Tibial artery (tissue), 4 donors: ENCODE measurements at regions not wholly inside any gene's neighbourhood (a gene's known extent, or its start where the extent isn't known, plus 50 kb on each side); places are given as distances from the start of the nearest gene placed in this dataset.

Experiments used
- DNase-seq, 2 donors: peaks; one replicate each; pipeline ENCODE4 v3.0.0-alpha.2; 2019
- H3K27ac ChIP-seq, 2 donors: fragments of 200-600 bp; sonication (generic) in 1 of 2; 1 replicate in 1 of 2; 2 replicates in 1 of 2; pipeline ENCODE4 v1.5.1; 2018 to 2019; ENCODE audit warnings: mild to moderate bottlenecking in 1 of 2
- H3K27me3 ChIP-seq, 2 donors: fragments of 200-600 bp; sonication (generic) in 1 of 2; one replicate each; pipeline versions ENCODE4 v1.5.1 to v1.6.0; 2016 to 2019
- H3K36me3 ChIP-seq, 3 donors: fragments of 200-600 bp; sonication (generic) in 2 of 3; one replicate each; pipeline ENCODE4 v1.5.1; 2016 to 2019; ENCODE audit warnings: mild to moderate bottlenecking in 2 of 3
- H3K4me1 ChIP-seq, 4 donors: fragments of 200-600 bp; sonication (generic) in 2 of 4; 1 replicate in 3 of 4; 2 replicates in 1 of 4; pipeline ENCODE4 v1.5.1; 2016 to 2019
- H3K4me3 ChIP-seq, 2 donors: fragments of 200-600 bp; sonication (generic) in 1 of 2; 1 replicate in 1 of 2; 2 replicates in 1 of 2; pipeline ENCODE4 v1.5.1; 2018 to 2019; ENCODE audit warnings: mild to moderate bottlenecking in 2 of 2
- H3K9me3 ChIP-seq, 3 donors: fragments of 200-600 bp; sonication (generic) in 1 of 3; one replicate each; pipeline ENCODE4 v1.5.1; 2016 to 2019
- CTCF ChIP-seq, 2 experiments: fragments of 200-600 bp in 1 of 2; fragments of 450-650 bp in 1 of 2; IDR thresholded peaks; one replicate each; pipeline ENCODE4 v1.5.1; 2017 to 2019; ENCODE audit warnings: antibody characterized with exemption in 2 of 2, mild to moderate bottlenecking in 1 of 2, moderate library complexity in 1 of 2
- intact Hi-C: fragments of 100-400 bp; cut with DNase I; formaldehyde crosslinking; loops from one replicate; pipeline ENCODE4 v1.15.0; 2023; ENCODE audit warnings: low total_unique reads

DNA sequence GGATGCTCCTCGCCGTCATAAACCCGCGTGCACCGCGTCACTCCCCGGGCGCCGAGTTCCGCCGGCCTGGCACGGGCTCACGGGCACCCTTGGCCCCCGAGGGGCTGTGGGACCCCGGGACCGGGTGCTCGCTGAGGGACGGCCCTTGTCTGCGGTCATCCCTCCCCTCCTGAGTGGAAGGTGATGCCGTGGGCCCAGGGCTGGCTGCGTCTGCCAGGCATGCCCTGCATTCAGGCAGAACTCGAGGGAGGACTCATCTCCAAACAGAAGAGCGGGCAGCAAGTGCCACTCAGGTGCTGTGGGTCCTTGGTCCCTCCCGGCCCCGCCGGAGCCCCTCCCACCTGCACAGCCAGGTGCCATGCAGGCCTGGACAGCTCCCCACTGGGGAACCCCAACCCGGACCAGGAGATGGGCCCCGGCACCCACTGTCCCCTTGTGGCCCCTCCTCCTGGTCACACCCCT lies 61.3 kb downstream of the UNCX start:
- no peak for DNase-seq
- H3K27me3 ChIP-seq: peaks cover 0 to 80% of the 10 kb centered on the region in 2 donors
- H3K9me3 ChIP-seq: no peaks in the 10 kb centered on the region
- peaks cover 0 to 18% (median 13%) of the 10 kb centered on the region in 4 donors for H3K4me1 ChIP-seq
- no peaks in the 10 kb centered on the region for H3K36me3 ChIP-seq
- intact Hi-C loops: no loop called here
- no peak overlapping the region for H3K4me3 ChIP-seq
- H3K27ac ChIP-seq: no peak overlapping the region
- no peak for TF ChIP-seq CTCF (IDR thresholded peaks at IDR 0.05)

DNA sequence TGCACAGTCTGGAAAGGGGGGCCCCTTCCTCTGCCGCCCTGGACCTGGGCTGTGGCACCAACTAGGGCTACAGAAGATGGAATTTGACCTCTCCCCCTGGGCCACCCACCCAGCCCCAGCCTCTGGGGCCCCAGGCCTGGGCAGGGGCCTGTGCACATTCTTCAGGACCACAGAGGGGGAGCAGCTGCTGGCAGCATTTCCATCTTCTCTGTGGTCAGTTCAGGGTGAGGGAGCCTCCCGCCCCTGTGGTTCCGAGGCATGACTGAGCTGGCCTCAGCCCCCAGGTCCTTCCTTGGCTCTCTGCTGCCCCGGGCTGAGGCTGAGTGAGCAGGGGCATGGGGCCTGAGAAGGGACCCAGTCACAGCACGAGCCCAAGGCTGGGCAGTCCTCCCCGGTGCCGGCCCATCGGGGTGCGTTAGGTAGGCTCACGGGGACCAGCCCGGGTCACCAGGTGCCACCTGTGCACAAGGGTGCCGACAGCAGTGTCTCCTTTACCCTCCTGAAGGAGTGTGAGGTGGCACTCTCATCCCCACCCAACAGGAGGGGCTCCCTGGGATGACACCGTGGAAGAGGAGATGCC lies 63.2 kb downstream of the UNCX start:
- intact Hi-C loops: no loop called here
- no peak for TF ChIP-seq CTCF (IDR thresholded peaks at IDR 0.05)
- H3K27ac ChIP-seq: no peak overlapping the region
- no peak overlapping the region for H3K4me3 ChIP-seq
- H3K4me1 ChIP-seq: peaks cover 0 to 6% (median 3%) of the 10 kb centered on the region in 4 donors
- H3K27me3 ChIP-seq: peaks cover 0 to 91% of the 10 kb centered on the region in 2 donors
- DNase-seq: no peak
- no peaks in the 10 kb centered on the region for H3K36me3 ChIP-seq
- no peaks in the 10 kb centered on the region for H3K9me3 ChIP-seq

DNA sequence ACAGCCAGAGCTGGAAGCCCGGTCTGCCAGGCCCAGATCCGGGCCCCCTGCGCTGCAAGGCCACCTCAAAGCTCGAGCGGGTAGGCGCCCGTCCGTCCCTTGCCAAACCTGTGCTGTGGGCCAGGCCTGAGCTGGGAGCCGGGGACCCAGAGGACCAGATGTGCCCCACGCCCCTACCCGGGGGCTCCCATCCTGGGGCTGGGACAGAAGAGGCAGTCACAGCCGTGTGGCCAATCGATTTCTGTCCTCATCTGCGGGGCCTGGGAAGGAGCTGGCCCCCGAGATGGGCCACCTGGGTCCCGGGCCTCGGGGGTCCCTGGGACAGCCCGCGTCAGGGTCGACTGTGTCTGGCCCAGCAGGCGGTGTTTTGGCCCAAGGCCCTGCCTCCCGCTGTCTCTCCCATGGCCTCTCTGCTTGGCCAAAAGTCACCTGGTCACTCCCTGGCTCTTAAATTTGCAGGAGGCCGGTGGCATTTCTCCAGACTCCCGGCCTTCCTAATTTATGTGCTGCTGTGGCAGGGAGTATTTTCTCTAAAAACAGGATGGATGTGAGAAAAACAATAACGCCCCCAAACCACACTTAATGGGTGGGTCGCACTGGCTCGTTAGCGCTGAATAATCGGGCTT lies 63.8 kb downstream of the UNCX start:
- DNase-seq: no peak
- H3K36me3 ChIP-seq: no peaks in the 10 kb centered on the region
- H3K4me1 ChIP-seq: peaks cover 0 to under 1% (median 0%) of the 10 kb centered on the region in 4 donors
- H3K27me3 ChIP-seq: peaks cover 0 to 91% of the 10 kb centered on the region in 2 donors
- no peak overlapping the region for H3K27ac ChIP-seq
- intact Hi-C loops: no loop called here
- H3K9me3 ChIP-seq: no peaks in the 10 kb centered on the region
- H3K4me3 ChIP-seq: no peak overlapping the region
- TF ChIP-seq CTCF (IDR thresholded peaks at IDR 0.05): no peak

DNA sequence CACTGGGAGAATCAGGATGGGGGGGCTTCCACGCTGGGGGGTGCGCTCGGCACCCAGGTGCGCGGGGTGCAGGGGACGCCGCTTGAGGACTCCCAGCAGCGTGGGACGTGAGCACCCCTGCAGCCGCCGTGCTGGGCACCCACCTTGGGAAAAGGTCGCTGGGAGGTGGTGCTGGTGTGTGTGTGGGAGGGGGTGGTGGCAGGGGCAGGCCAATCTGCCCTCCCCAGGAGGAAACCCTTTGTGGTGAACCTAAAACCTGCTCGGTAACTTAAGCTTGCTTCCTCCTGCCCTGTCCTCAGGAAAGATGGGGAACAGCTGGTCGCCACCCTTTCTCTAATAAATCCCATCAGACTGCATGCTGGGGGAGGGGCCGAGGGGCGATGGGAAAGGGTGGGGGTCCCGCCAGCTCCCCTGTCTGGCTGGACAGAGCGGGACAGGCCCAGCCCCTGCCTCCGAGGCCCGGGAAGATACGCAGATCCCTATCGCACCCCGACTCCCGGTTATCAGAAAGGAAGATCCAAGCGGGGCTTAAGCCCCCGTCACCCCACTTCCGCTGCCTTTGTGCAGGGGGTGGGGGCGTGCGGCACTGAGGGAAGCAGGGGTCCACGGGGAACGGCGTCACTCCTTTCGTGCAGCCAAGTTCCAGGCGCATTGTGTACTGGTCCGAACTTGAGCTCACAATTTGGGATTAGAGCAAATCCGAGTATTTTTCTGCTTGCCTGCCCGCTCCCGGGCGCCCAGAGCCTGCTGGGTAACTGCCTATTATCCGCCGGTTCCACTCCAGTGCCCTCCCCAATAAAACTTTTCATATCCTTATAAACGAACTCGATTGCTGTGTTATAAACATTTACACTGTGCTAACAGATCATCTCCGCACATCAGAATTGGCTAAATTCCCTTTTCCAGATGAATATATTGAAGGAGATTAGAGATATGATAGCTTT lies 64.6 kb downstream of the UNCX start:
- Histone ChIP-seq H3K4me1 (no peaks in the 10 kb centered on the region), H3K36me3 (no peaks in the 10 kb centered on the region), H3K4me3 (no peak overlapping the region), H3K9me3 (no peaks in the 10 kb centered on the region), H3K27me3 (peaks cover 0 to 90% of the 10 kb centered on the region in 2 donors), H3K27ac (no peak overlapping the region)
- DNase-seq: no peak
- intact Hi-C loops: no loop called here
- no peak for TF ChIP-seq CTCF (IDR thresholded peaks at IDR 0.05)

DNA sequence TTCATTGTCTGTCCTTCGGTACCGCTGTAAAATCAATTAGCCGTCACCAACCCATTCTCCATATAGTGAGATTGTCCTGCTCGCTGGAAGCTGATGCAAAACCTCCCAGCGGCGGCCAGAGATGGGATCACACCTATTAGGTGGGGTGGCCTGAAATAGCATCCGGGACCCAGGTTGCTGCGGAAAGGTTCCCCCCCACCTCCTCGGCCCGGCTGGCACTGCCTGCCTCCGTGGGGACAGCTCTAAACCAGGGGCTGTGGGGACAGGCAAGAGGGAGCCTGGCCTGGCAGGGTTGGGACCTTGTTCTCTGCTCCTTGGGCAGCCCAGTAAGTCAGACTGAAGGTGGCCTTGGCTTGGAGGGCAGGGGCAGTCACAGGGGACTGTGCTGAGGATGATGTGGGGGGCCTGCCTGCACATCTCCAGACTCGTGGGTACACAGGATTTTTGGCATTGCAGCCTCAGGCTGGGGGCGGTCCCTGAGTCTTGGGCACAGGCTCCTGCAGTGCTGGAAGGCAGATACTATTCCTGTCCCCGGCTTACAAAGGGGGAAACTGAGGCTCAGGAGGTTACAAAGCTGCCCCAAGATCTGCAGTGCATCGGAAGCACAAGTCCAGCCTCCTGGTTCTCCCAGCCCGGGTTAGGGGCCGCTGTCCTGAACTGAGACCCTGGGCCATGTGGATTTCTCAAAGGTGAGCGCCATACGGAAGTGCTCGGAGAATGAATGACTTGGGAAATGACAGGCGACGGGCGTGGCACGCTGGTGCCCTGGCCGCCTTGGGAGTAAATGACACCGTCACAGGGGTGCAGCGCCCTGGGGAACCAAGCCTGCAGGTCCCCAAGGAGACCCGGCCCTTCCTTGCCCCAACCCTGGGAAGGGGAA lies 65.6 kb downstream of the UNCX start:
- peaks cover 0 to 84% of the 10 kb centered on the region in 2 donors for H3K27me3 ChIP-seq
- TF ChIP-seq CTCF (IDR thresholded peaks at IDR 0.05): no peak
- no peak for DNase-seq

More for the DNA sequence above, 65.6 kb downstream of the UNCX start:
- H3K27ac ChIP-seq: no peak overlapping the region
- H3K4me1 ChIP-seq: no peaks in the 10 kb centered on the region
- intact Hi-C loops: no loop called here
- no peak overlapping the region for H3K4me3 ChIP-seq
- no peaks in the 10 kb centered on the region for H3K36me3 ChIP-seq
- H3K9me3 ChIP-seq: no peaks in the 10 kb centered on the region
